OCI-LY7 (cell line): ENCODE measurements at regions not wholly inside any gene's neighbourhood (a gene's known extent, or its start where the extent isn't known, plus 50 kb on each side); places are given as distances from the start of the nearest gene placed in this dataset.

Source experiments
- CTCF ChIP-seq: fragments of 200-600 bp; sonication (generic); conservative IDR thresholded peaks from 2 replicates; pipeline ENCODE4 v1.5.1; 2014; ENCODE audit warnings: mild to moderate bottlenecking, antibody characterized with exemption, low read length, moderate library complexity, mixed read lengths
- EZH2phosphoT487 ChIP-seq: fragments of 200-600 bp; sonication (generic); IDR thresholded peaks from 2 replicates; pipeline ENCODE4 v1.6.1; 2018; ENCODE audit warnings: low read depth, borderline replicate concordance, mild to moderate bottlenecking, mixed run types, antibody characterized with exemption, low read length, moderate library complexity, mixed read lengths

- TF ChIP-seq CTCF (no peak), EZH2phosphoT487 (no peak)
Measured at GRCh38 chrX:114390251-114390796, 193.6 kb upstream of the HTR2C start.
